ENCODE measurements at regions not wholly inside any gene's neighbourhood (a gene's known extent, or its start where the extent isn't known, plus 50 kb on each side); places are given as distances from the start of the nearest gene placed in this dataset.
"Not testable (repeated sequence)": the region's sequence is repeated elsewhere in the genome, so short reads cannot be mapped to it uniquely, and the experiment has no call there.

- no peak for DNase-seq
Observed at GRCh38 chr22:22977479-22978200, 90.0 kb downstream of the IGLL5 start.

DNA sequence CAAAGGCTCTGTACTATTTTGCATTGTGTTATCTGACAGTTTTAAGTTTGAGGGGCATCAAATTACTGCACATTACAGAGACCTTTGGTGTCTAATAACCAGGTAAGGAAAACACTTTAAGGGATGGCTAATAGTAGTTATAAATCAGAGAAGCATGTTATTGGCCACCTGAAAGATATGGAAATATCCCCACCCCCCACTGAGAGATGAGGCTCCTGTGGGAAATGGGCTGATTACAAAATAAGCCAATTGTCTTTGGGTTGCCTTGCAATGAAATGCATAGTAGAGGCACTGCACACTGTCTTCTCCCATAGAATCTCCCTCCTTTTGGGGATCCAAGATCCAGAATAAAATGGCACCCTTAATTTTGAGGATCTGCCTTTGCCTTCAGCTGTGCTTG is 91.0 kb downstream of the IGLL5 start:
- no peak for DNase-seq

- no peak for DNase-seq
Observed at GRCh38 chr22:22979121-22979724, 91.1 kb upstream of the GNAZ start.

GRCh38 chr22:22979954-22980353 is 90.4 kb upstream of the GNAZ start:
- DNase-seq: no peak

DNA sequence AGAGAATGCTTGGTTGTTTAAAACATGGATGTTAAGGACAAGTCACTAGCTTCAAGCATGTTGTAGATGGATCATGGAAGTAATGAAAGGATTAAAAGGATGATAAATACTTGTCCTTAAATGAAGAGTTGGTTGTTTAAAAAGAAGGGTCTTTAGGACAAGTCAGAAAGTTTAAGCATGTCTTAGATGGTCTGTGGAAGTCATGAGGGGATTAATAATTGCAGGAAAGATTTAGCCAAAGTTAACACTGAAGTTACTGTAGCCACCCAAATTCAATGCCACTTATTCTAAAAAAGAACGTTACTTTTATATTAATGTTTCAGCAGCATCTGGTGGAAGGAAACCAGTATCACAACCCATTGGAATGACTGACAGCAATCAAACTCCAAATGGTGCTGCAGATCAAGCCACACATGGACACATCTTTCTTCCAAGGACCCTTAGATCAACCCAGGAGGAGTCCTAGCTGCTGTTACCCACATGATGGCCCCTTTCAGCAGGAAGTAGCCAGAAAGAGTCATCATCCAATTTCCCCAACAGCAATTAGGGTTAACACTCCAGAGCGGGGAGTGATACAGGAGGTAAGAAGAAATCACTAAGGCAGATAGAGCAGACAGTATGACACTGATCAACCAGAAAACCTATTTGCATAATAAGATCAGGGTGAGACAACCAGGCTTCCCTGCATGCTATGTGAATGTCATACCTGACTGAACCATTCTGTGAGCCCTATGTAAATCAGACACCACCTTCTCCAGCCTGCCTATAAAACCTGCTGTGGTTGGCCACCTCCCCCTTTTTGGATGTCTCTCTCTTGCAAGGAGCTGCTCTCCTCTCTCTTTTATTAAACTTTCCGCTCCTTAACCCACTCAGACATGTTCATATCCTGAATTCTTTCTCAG is 88.4 kb upstream of the GNAZ start:
- DNase-seq: no peak

DNA sequence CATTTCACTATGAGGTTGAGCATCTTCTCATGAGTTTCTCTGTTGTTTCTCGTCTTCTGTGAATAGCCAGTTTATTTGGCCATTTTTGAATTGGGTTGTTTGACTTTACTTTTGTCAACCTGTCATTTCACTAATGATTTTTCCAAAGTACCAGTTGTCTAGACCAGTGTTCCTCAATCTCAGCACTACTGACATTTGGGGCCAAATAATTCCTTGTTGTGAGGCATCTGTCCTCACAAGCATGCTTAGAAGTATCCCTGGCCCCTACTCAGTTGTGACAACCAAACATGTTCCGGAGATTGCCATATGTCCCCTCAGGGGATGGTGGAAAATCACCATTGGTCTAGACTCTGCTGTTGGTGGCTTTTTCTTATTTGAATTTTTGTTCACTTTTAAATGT is 87.7 kb upstream of the GNAZ start:
- DNase-seq: no peak

- no peak for DNase-seq
Observed at GRCh38 chr22:22983123-22983522, 87.2 kb upstream of the GNAZ start.

DNA sequence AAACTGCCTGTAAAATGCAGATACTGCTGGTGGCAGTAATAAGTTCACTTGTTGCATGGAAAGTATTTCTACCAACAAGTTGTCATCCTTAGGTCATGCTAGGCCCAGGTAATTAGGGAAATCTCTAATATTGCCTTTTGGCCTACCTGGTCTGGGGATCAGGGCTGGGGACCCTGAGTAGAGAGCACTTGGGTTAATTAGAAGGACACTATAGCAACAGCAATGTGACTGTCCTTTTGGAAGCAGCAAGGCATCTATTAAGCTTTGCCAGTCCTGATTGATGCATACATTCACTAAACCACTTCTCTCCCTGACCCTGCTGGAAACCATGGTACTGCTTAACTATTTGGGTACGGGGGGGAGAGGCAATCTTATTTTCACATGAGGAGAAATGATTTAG is 86.5 kb upstream of the GNAZ start:
- DNase-seq: no peak

GRCh38 chr22:22984967-22985366 is 85.4 kb upstream of the GNAZ start:
- DNase-seq: no peak

DNA sequence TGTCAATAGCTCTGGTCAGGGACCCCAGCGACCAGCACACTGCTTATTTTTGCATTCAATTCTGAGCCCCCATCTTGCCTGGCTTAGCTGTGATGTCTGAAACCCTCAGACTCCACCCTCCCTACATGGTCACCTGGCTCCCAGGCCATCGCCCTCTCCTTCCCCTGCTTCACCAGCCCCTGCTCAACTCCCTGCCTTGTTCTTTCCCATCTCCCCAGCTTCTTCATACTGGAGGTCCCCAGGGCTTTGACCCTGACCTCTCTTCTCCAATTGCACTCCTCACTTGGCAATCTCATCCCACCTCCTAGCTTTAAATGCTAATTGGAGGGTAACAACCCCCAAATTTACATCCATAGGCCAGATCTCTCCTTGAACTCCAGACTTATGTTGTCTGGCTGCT is 84.3 kb upstream of the GNAZ start:
- DNase-seq: no peak

DNA sequence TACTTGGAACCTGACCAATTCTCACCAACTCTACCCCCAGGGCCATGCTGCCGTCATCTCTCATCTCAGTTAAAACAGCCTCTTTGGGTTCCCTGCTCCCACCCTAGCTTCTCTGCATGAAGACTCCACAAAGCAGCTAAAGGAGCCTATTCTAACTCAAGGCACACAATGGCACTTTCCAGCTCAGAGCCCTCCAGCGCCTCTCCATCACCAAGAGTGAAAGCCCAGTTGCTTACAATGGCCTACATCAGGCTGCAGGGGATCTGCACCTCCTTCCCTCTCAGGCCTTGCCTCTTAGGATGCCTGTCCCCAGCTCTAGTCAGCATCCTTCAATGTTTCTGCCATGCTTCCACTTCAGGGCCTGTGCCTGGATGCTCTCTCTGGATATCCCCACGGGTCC is 83.7 kb upstream of the GNAZ start:
- DNase-seq: no peak

- DNase-seq: no peak
Observed at GRCh38 chr22:22988150-22988549, 82.2 kb upstream of the GNAZ start.

- no peak for DNase-seq
Observed at GRCh38 chr22:22988785-22989184, 81.5 kb upstream of the GNAZ start.

- DNase-seq: no peak
Observed at GRCh38 chr22:22989856-22990255, 80.5 kb upstream of the GNAZ start.

DNA sequence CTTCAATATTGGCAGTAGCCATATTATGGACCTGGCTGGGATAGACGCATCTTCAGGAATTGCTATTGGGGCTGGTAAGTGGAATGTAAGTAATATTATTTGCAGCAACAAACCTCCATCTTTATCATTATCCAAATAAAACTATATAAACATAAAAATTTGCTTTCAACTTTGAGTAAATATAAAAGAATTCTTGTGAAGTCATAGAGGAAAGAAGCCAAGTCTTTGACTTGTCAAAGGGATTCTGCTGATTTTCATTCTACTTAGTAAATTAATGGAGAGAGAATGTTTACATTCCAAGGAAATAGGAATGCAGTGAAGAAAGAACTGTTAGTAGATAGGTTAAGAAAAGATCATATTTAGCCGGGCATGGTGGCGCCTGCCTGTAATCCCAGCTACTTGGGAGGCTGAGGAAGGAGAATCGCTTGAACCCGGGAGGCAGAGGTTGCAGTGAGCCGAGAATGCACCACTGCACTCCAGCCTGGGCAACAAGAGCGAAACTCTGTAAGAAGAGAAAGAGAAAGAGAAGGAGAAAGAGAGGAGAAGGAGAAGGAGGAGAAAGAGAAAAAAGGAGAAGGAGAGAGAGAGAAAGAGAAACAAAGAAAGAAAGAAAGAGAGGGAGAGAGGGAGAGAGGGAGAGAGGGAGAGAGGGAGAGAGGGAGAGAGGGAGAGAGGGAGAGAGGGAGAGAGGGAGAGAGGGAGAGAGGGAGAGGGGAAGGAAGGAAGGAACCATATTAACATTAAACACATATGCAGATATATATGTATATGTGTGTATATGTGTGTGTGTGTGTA is 79.4 kb upstream of the GNAZ start:
- not testable (repeated sequence) for DNase-seq

- DNase-seq: no peak
Observed at GRCh38 chr22:22992474-22992873, 77.8 kb upstream of the GNAZ start.

- no peak for DNase-seq
Observed at GRCh38 chr22:22993184-22993583, 77.1 kb upstream of the GNAZ start.

GRCh38 chr22:22995166-22995565 is 75.2 kb upstream of the GNAZ start:
- no peak for DNase-seq

- DNase-seq: no peak
Observed at GRCh38 chr22:22996511-22997261, 73.6 kb upstream of the GNAZ start.

GRCh38 chr22:22997262-22997898 is 72.9 kb upstream of the GNAZ start:
- no peak for DNase-seq

- DNase-seq: no peak
Observed at GRCh38 chr22:22997988-22998387, 72.3 kb upstream of the GNAZ start.

- DNase-seq: no peak
Observed at GRCh38 chr22:22999523-22999922, 70.8 kb upstream of the GNAZ start.

All from hematopoietic multipotent progenitor cell treated with erythropoietin and hydrocortisone succinate and interleukin-3 and kit ligand, for 4 days (in vitro differentiated cells).